DOHH2 (cell line): ENCODE measurements at regions not wholly inside any gene's neighbourhood (a gene's known extent, or its start where the extent isn't known, plus 50 kb on each side); places are given as distances from the start of the nearest gene placed in this dataset.

Experiments used
- H3F3A ChIP-seq: fragments of 200-600 bp; sonication (generic), shearing (Covaris generic); 2 replicates; pipeline ENCODE4 v1.6.0; 2016; ENCODE audit warnings: antibody characterized with exemption, mild to moderate bottlenecking; ENCODE audit not compliant: control insufficient read depth, insufficient read depth
- H3K27ac ChIP-seq: fragments of 200-600 bp; sonication (generic); 2 replicates; pipeline ENCODE4 v1.5.1; 2014; ENCODE audit warnings: low read depth, mild to moderate bottlenecking, low read length, moderate library complexity
- H3K27me3 ChIP-seq: fragments of 200-600 bp; sonication (generic); 2 replicates; pipeline ENCODE4 v1.6.1; 2014; ENCODE audit warnings: mild to moderate bottlenecking, low read length, mixed read lengths; ENCODE audit not compliant: control insufficient read depth
- H3K36me3 ChIP-seq: fragments of 200-600 bp; sonication (generic); 2 replicates; pipeline ENCODE4 v1.6.1; 2014; ENCODE audit warnings: mild to moderate bottlenecking, low read length, moderate library complexity, mixed read lengths; ENCODE audit not compliant: control insufficient read depth
- H3K4me1 ChIP-seq: fragments of 200-600 bp; sonication (generic); 2 replicates; pipeline ENCODE4 v1.6.1; 2014; ENCODE audit warnings: mild to moderate bottlenecking, low read length, mixed read lengths; ENCODE audit not compliant: control insufficient read depth
- H3K4me2 ChIP-seq: fragments of 200-600 bp; sonication (generic); 2 replicates; pipeline ENCODE4 v1.6.0; 2014; ENCODE audit warnings: mild to moderate bottlenecking, low read length, moderate library complexity
- H3K4me3 ChIP-seq: fragments of 200-600 bp; sonication (generic); 2 replicates; pipeline ENCODE4 v1.5.1; 2014; ENCODE audit warnings: mild to moderate bottlenecking, low read length, mixed read lengths
- H3K79me2 ChIP-seq: fragments of 200-600 bp; sonication (generic); 2 replicates; pipeline ENCODE4 v1.6.1; 2014; ENCODE audit warnings: mild to moderate bottlenecking, low read length, mixed read lengths; ENCODE audit not compliant: control insufficient read depth
- H3K9me2 ChIP-seq: fragments of 200-600 bp; sonication (generic); replicated peaks from 2 replicates; pipeline ENCODE4 v1.6.1; 2014; ENCODE audit warnings: mild to moderate bottlenecking, low read length, mixed read lengths; ENCODE audit not compliant: control insufficient read depth
- H3K9me3 ChIP-seq: fragments of 200-600 bp; sonication (generic); 2 replicates; pipeline ENCODE4 v1.6.1; 2014; ENCODE audit warnings: antibody characterized with exemption, low read length, mixed read lengths; ENCODE audit not compliant: control insufficient read depth, insufficient read depth
- H4K20me1 ChIP-seq: fragments of 200-600 bp; sonication (generic); 2 replicates; pipeline ENCODE4 v1.6.0; 2014; ENCODE audit warnings: low read depth, mild to moderate bottlenecking, antibody characterized with exemption, low read length, moderate library complexity; ENCODE audit not compliant: control insufficient read depth, insufficient read depth
- CTCF ChIP-seq: fragments of 200-600 bp; sonication (generic); IDR thresholded peaks from one replicate; pipeline ENCODE4 v1.5.1; 2014; ENCODE audit warnings: antibody characterized with exemption, mild to moderate bottlenecking, low read depth, low read length; ENCODE audit not compliant: poor library complexity, severe bottlenecking
- EZH2phosphoT487 ChIP-seq: fragments of 200-600 bp; sonication (generic); IDR thresholded peaks from 2 replicates; pipeline ENCODE4 v1.6.1; 2017; ENCODE audit warnings: borderline replicate concordance, mild to moderate bottlenecking, antibody characterized with exemption, low read length, moderate library complexity, mixed read lengths

- no peaks in the 10 kb centered on the region for H3K27me3 ChIP-seq
- H3K4me2 ChIP-seq: no peak overlapping the region
- no peak overlapping the region for H3K4me3 ChIP-seq
These were observed 410.1 kb downstream of the DMRT2 start for GRCh38 chr9:1460143-1460769.

GRCh38 chr9:1461812-1462211, 411.7 kb downstream of the DMRT2 start:
- no peaks in the 10 kb centered on the region for H3K27me3 ChIP-seq
- no peak overlapping the region for H3K27ac ChIP-seq
- H4K20me1 ChIP-seq: no peaks in the 10 kb centered on the region
- H3F3A ChIP-seq: no peaks in the 10 kb centered on the region
- no peak overlapping the region for H3K4me2 ChIP-seq
- no peak for TF ChIP-seq CTCF
- no peak for TF ChIP-seq EZH2phosphoT487
- H3K79me2 ChIP-seq: no peaks in the 10 kb centered on the region
- no peaks in the 10 kb centered on the region for H3K36me3 ChIP-seq
- H3K9me3 ChIP-seq: no peaks in the 10 kb centered on the region
- H3K4me3 ChIP-seq: no peak overlapping the region
- no peaks in the 10 kb centered on the region for H3K4me1 ChIP-seq
- H3K9me2 ChIP-seq: no peaks in the 10 kb centered on the region

More at GRCh38 chr9:1460143-1460769, 410.1 kb downstream of the DMRT2 start:
- no peaks in the 10 kb centered on the region for H3K9me2 ChIP-seq
- H4K20me1 ChIP-seq: no peaks in the 10 kb centered on the region
- H3K79me2 ChIP-seq: no peaks in the 10 kb centered on the region
- peak; percentile 69 for TF ChIP-seq CTCF
- no peak for TF ChIP-seq EZH2phosphoT487
- H3F3A ChIP-seq: no peaks in the 10 kb centered on the region
- no peaks in the 10 kb centered on the region for H3K4me1 ChIP-seq
- H3K36me3 ChIP-seq: no peaks in the 10 kb centered on the region
- H3K27ac ChIP-seq: no peak overlapping the region
- no peaks in the 10 kb centered on the region for H3K9me3 ChIP-seq

GRCh38 chr9:1462626-1463308, 412.6 kb downstream of the DMRT2 start:
- Histone ChIP-seq H3K36me3 (no peaks in the 10 kb centered on the region), H3K79me2 (no peaks in the 10 kb centered on the region), H3K4me2 (no peak overlapping the region), H4K20me1 (no peaks in the 10 kb centered on the region), H3F3A (no peaks in the 10 kb centered on the region), H3K4me3 (no peak overlapping the region), H3K9me2 (no peaks in the 10 kb centered on the region), H3K27me3 (no peaks in the 10 kb centered on the region), H3K27ac (no peak overlapping the region), H3K4me1 (no peaks in the 10 kb centered on the region), H3K9me3 (no peaks in the 10 kb centered on the region)
- TF ChIP-seq EZH2phosphoT487 (no peak), CTCF (no peak)
